ENCODE measurements at regions not wholly inside any gene's neighbourhood (a gene's known extent, or its start where the extent isn't known, plus 50 kb on each side); places are given as distances from the start of the nearest gene placed in this dataset.

DNA sequence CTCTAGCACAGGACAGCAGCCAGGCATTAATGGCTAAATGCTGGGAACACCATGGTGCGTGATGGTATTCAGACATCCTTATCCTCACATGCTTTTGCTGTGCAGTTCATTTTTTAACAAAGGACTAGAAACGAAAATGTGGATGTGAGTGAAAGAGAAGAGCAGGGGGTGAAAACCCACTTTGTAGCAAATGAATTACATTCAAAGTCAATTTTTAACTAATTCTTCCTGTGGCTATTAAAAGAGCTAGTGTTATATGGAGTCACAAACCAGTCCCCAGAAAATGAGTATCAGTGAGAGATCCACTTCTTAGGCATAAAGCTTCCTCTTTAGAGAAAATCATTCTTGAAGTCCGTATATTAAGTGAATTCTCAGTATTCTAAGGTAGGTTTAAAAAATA lies 592.0 kb upstream of the LMO3 start:
- TF ChIP-seq GATA3 (IDR thresholded peaks at IDR 0.05; ENCODE audit: low read depth, low read length) (no peak), GATA2 (IDR thresholded peaks at IDR 0.05; ENCODE audit: low read depth, low read length) (no peak)
